ENCODE measurements at regions not wholly inside any gene's neighbourhood (a gene's known extent, or its start where the extent isn't known, plus 50 kb on each side); places are given as distances from the start of the nearest gene placed in this dataset.

- H3K79me2 ChIP-seq (ENCODE audit: control insufficient read depth, insufficient read depth, low read length) = no peaks in the 10 kb centered on the region
- TF ChIP-seq, protein P1, sequence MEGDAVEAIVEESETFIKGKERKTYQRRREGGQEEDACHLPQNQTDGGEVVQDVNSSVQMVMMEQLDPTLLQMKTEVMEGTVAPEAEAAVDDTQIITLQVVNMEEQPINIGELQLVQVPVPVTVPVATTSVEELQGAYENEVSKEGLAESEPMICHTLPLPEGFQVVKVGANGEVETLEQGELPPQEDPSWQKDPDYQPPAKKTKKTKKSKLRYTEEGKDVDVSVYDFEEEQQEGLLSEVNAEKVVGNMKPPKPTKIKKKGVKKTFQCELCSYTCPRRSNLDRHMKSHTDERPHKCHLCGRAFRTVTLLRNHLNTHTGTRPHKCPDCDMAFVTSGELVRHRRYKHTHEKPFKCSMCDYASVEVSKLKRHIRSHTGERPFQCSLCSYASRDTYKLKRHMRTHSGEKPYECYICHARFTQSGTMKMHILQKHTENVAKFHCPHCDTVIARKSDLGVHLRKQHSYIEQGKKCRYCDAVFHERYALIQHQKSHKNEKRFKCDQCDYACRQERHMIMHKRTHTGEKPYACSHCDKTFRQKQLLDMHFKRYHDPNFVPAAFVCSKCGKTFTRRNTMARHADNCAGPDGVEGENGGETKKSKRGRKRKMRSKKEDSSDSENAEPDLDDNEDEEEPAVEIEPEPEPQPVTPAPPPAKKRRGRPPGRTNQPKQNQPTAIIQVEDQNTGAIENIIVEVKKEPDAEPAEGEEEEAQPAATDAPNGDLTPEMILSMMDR (conservative IDR thresholded peaks at IDR 0.05 in 1 of 2, IDR thresholded peaks at IDR 0.05 in 1 of 2; ENCODE audit: low read depth in 1 of 2, low read length in 2 of 2) = no peak
- no peak for TF ChIP-seq EZH2 (IDR thresholded peaks at IDR 0.05; ENCODE audit: low read length, missing control alignments)
- no peak overlapping the region for H3K4me3 ChIP-seq (replicated peaks in 1 of 4; ENCODE audit: control extremely low read depth in 1 of 4, insufficient read depth in 1 of 4, low read depth in 3 of 4, low read length in 4 of 4)
- no peak overlapping the region for H3K4me2 ChIP-seq (ENCODE audit: extremely low read depth, insufficient read depth, low read length)
- DNase-seq (ENCODE audit: low read depth in 2 of 2) = no peak
- no peaks in the 10 kb centered on the region for H3K4me1 ChIP-seq (ENCODE audit: control insufficient read depth, extremely low read depth, insufficient read depth, low read length)
- no peaks in the 10 kb centered on the region for H3K9me3 ChIP-seq (ENCODE audit: control insufficient read depth, insufficient read depth, low read depth, low read length)
- H2AFZ ChIP-seq (ENCODE audit: low read length) = no peak overlapping the region
- H3K36me3 ChIP-seq (ENCODE audit: control insufficient read depth, insufficient read depth, low read length) = no peaks in the 10 kb centered on the region
- H4K20me1 ChIP-seq (ENCODE audit: control insufficient read depth, extremely low read depth, insufficient read depth, low read length) = no peaks in the 10 kb centered on the region
- no peaks in the 10 kb centered on the region for H3K27me3 ChIP-seq (ENCODE audit: control insufficient read depth, insufficient read depth, low read length)
- no peak overlapping the region for H3K27ac ChIP-seq (ENCODE audit: insufficient read depth, low read length)
- no peak overlapping the region for H3K9ac ChIP-seq (ENCODE audit: insufficient read depth, low read length)
These were observed 564.3 kb upstream of the NRSN1 start for GRCh38 chr6:23561732-23562131.

DNA sequence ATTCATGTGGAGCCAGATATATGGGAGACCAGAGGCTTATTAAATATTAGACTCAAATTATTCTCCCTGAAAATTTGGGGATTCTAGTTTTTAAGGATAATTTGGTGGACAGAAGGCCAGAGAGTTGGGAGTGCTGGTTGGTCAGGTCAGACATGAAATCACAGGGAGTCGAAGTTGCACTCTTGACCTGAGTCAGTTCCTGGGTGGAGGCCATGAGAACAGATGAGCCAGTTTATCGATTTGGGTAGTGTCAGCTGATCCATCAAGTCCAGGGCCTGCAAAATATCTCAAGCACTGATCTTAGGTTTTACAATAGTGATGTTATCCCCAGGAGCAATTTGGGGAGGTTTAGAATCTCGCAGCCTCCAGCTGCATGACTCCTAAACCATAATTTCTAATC lies 563.5 kb upstream of the NRSN1 start:
- TF ChIP-seq EZH2 (IDR thresholded peaks at IDR 0.05; ENCODE audit: low read length, missing control alignments) = no peak
- TF ChIP-seq, protein P1 (conservative IDR thresholded peaks at IDR 0.05 in 1 of 2, IDR thresholded peaks at IDR 0.05 in 1 of 2; ENCODE audit: low read depth in 1 of 2, low read length in 2 of 2) = no peak
- DNase-seq (ENCODE audit: low read depth in 2 of 2) = no peak
- Histone ChIP-seq H3K9ac (ENCODE audit: insufficient read depth, low read length) (no peak overlapping the region), H2AFZ (ENCODE audit: low read length) (no peak overlapping the region), H3K36me3 (ENCODE audit: control insufficient read depth, insufficient read depth, low read length) (no peaks in the 10 kb centered on the region), H3K27ac (ENCODE audit: insufficient read depth, low read length) (no peak overlapping the region), H4K20me1 (ENCODE audit: control insufficient read depth, extremely low read depth, insufficient read depth, low read length) (no peaks in the 10 kb centered on the region), H3K79me2 (ENCODE audit: control insufficient read depth, insufficient read depth, low read length) (no peaks in the 10 kb centered on the region), H3K4me2 (ENCODE audit: extremely low read depth, insufficient read depth, low read length) (no peak overlapping the region), H3K27me3 (ENCODE audit: control insufficient read depth, insufficient read depth, low read length) (no peaks in the 10 kb centered on the region), H3K4me1 (ENCODE audit: control insufficient read depth, extremely low read depth, insufficient read depth, low read length) (no peaks in the 10 kb centered on the region), H3K4me3 (replicated peaks in 1 of 4; ENCODE audit: control extremely low read depth in 1 of 4, insufficient read depth in 1 of 4, low read depth in 3 of 4, low read length in 4 of 4) (no peak overlapping the region), H3K9me3 (ENCODE audit: control insufficient read depth, insufficient read depth, low read depth, low read length) (no peaks in the 10 kb centered on the region)

GRCh38 chr6:23563323-23563722 lies 562.7 kb upstream of the NRSN1 start:
- DNase-seq (ENCODE audit: low read depth in 2 of 2) = no peak
- Histone ChIP-seq H4K20me1 (ENCODE audit: control insufficient read depth, extremely low read depth, insufficient read depth, low read length) (no peaks in the 10 kb centered on the region), H3K27me3 (ENCODE audit: control insufficient read depth, insufficient read depth, low read length) (no peaks in the 10 kb centered on the region), H3K4me2 (ENCODE audit: extremely low read depth, insufficient read depth, low read length) (no peak overlapping the region), H3K4me3 (replicated peaks in 1 of 4; ENCODE audit: control extremely low read depth in 1 of 4, insufficient read depth in 1 of 4, low read depth in 3 of 4, low read length in 4 of 4) (no peak overlapping the region), H3K79me2 (ENCODE audit: control insufficient read depth, insufficient read depth, low read length) (no peaks in the 10 kb centered on the region), H2AFZ (ENCODE audit: low read length) (no peak overlapping the region), H3K9ac (ENCODE audit: insufficient read depth, low read length) (no peak overlapping the region), H3K27ac (ENCODE audit: insufficient read depth, low read length) (no peak overlapping the region), H3K36me3 (ENCODE audit: control insufficient read depth, insufficient read depth, low read length) (no peaks in the 10 kb centered on the region), H3K9me3 (ENCODE audit: control insufficient read depth, insufficient read depth, low read depth, low read length) (no peaks in the 10 kb centered on the region), H3K4me1 (ENCODE audit: control insufficient read depth, extremely low read depth, insufficient read depth, low read length) (no peaks in the 10 kb centered on the region)
- TF ChIP-seq EZH2 (IDR thresholded peaks at IDR 0.05; ENCODE audit: low read length, missing control alignments) = no peak
- TF ChIP-seq, protein P1 (conservative IDR thresholded peaks at IDR 0.05 in 1 of 2, IDR thresholded peaks at IDR 0.05 in 1 of 2; ENCODE audit: low read depth in 1 of 2, low read length in 2 of 2) = no peak
